HPDE6-E6E7 (cell line): ENCODE measurements at regions not wholly inside any gene's neighbourhood (a gene's known extent, or its start where the extent isn't known, plus 50 kb on each side); places are given as distances from the start of the nearest gene placed in this dataset.
A peak's percentile ranks its signal among the peaks of the same experiment; 100 is the strongest.

Experiments
- DNase-seq: peaks from one replicate; pipeline ENCODE4 v3.0.0; 2011; ENCODE audit warnings: missing footprints; ENCODE audit errors: extremely low spot score

- DNase-seq, result no peak
Observed at GRCh38 chrX:140848800-140849199, 139.2 kb downstream of the LINC00632 start.

GRCh38 chrX:140860718-140861117 is 141.7 kb upstream of the SPANXB1 start:
- no peak for DNase-seq

GRCh38 chrX:140866446-140866845 is 135.9 kb upstream of the SPANXB1 start:
- no peak for DNase-seq

- no peak for DNase-seq
Observed at GRCh38 chrX:140912606-140913005, 89.8 kb upstream of the SPANXB1 start.

- DNase-seq, result no peak
Observed at GRCh38 chrX:140913802-140914501, 88.4 kb upstream of the SPANXB1 start.

DNA sequence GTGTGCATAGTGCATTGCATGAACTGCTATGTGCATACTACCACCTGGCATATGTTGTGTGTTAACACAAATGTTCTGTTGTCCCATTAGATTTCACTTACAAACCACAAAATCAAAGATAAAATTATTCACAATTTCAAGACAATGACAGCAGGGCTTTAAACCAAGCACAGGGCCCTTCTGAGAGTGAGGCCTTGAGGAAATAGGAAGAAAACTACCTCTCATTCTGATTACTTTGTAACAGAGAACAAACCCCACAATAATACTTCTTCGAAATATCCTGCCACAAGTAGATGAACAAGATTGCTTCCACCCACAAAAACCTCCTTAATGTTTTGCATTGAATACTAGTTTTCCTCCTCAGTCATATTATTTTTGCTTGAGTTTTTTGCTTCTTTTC is 85.5 kb upstream of the SPANXB1 start:
- DNase-seq, result no peak

GRCh38 chrX:140917354-140918115 is 84.9 kb upstream of the SPANXB1 start:
- no peak for DNase-seq

DNA sequence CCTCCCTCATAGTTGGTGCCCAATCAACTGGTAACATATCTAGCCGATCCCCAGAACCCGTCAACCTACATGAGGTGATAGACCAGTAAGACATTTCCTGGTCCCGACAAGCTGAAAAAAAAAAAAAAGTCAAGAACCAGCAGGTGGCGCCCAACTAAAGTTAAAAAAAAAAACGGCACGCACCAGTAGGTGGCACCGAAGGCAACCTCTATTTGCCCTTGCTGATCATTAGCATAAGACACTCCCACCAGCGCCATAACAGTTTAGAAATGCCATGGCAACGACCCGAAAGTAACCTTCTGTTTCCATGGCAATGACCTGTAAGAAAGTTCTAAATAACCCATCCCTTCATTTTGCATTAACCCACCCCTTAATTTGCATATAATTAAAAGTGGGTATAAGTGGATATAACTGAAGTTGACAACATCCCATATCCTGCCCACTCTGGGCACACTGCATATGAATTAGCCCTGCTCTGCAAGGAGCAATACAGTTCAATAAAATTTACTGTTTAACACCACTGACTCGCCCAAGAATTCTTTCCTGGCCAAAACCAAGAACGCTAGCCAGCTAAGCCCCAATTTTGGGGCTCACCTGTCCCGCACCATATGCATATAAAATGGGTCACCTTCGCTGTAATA is 83.9 kb upstream of the SPANXB1 start:
- peak; percentile 20 for DNase-seq

GRCh38 chrX:140920416-140920815 is 82.0 kb upstream of the SPANXB1 start:
- no peak for DNase-seq

- no peak for DNase-seq
Observed at GRCh38 chrX:140923118-140923517, 79.3 kb upstream of the SPANXB1 start.

- DNase-seq, result no peak
Observed at GRCh38 chrX:140928739-140929138, 73.7 kb upstream of the SPANXB1 start.

DNA sequence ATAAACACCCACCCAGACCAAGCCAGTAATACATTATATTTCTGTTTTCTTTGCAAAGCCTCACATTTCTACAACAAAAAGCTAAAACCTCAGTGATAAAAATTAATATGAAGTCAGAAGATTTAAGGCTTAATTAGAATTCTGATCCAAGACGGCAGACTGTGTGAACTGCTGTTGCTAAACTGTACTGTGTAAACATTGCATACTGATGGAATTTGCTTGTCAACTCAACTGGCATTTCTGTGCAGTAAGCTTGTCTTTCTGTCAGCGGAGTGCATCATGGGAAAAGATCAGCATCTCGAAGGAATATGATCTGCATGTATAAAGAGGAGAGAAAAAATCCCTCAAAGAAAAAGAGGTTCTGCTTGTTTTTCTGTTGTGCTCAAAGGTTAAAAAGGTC is 69.4 kb upstream of the SPANXB1 start:
- DNase-seq, result no peak

DNA sequence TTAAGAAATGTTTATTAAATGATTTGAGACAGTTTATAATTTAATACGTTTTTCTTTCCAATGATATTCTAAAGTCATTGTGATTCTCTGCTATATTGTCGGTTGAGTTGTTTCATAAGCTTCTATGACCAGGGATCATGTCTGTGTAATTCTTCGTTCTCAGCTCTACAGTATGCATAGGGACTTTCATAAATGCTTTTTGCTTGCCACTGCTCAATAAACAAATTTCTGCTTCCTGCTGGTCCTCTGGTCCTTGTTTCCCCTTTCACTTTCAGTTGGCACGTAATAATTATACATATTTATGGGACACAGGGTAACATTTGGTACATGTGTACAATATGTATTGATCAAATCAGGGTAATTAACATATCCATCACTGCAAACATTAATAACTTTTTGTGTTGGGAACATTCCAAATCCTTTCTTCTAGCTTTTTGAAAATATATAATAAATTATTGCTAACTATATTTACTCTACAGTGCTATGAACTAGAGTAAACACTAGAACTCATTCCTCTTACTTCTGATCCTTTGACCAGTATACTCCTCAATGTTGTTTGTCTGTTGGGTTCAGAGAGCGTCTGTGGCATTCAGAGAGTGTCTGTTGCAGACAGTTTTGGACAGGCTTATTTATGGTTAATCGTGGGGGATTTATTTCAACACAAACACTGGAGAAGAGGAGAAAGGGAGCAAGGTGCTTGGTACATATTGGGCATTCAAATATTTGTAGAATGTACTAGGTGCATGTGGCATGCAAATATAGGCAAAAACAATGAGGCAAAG is 68.3 kb upstream of the SPANXB1 start:
- DNase-seq, result no peak

GRCh38 chrX:140943513-140943912 is 58.9 kb upstream of the SPANXB1 start:
- DNase-seq, result no peak

GRCh38 chrX:140944710-140945109 is 57.7 kb upstream of the SPANXB1 start:
- no peak for DNase-seq

DNA sequence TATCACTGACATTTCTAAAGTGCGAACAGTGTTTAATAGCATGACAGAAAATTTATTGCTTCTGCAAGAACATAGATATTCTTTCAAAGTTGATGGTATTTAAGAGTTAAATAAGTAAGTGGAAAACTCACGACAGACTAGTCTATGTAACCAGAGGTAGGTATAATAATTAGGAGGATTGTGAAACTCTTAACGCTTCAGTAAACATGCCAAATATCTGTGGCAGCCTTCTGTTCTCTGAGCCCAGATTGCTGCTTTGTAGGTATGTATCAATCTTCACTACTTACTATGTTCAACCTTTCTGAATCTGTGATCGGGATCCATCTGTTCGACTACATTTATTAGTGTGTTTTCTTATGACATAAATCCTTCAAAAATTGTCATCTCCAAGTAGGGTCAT is 53.6 kb upstream of the SPANXB1 start:
- no peak for DNase-seq

DNA sequence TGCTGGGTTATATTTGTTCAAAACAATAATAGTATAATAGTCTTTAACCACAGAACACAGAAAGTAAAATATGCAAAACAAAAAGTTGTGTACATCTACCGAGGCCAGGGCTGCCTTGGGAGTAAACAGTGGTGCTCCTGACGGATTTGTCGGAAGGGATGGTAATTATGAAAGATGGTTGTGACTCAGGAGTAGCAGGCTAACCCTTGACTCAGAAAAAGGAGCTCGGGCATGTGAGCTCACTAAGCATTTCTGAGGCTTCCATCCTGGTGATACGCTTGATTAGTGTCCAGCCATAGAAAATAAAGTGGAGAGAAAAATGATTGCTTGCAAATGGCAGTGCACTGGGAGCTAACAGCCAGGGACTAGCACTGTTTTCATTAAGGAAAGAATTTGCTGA is 53.2 kb upstream of the SPANXB1 start:
- DNase-seq, result no peak
